T1000 (cell line): ENCODE measurements at regions not wholly inside any gene's neighbourhood (a gene's known extent, or its start where the extent isn't known, plus 50 kb on each side); places are given as distances from the start of the nearest gene placed in this dataset.

ENCODE experiments used
- DNase-seq: peaks from one replicate; lab custom pipeline; 2025; ENCODE audit warnings: mixed read lengths; lab: John Stamatoyannopoulos, UW

DNA sequence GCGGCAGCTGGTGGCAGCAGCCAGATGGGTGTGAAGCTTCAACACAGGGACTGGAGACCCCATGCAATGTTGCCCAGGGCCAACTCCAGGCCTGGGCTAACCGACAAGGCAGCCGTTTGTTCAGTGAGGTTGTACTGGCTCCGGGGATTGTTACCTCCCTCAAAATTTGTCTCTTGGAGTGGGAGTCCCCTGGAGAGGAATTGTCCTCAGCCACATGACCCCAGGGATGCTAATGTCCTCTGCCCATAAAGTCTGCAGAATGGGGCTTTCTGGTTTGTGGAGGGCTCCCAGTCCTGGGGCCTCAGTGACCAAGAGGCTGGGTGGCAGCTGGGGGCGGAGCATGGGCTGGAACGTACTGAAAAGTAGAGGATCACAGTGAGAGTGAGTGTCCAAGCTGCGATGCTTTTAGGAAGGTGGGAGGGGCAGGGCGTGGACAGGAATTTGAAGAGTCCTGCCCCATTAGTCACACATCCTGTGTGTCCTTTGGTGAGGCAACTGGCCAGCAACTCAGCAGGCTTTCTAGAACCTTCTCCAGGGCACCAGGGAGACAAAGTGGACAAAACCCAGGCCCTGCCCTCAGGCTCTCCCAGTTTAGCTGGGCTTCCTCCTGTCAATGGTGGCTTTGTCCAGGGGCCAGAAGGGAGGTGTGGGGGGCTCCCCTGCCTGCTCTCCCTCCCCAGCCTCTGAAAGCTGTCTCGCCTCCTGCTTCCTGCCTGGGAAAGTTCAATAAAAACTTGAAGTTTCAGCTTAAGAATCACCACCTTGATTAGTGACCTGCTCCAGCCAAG lies 114.0 kb downstream of the NSG2 start:
- no peak for DNase-seq

DNA sequence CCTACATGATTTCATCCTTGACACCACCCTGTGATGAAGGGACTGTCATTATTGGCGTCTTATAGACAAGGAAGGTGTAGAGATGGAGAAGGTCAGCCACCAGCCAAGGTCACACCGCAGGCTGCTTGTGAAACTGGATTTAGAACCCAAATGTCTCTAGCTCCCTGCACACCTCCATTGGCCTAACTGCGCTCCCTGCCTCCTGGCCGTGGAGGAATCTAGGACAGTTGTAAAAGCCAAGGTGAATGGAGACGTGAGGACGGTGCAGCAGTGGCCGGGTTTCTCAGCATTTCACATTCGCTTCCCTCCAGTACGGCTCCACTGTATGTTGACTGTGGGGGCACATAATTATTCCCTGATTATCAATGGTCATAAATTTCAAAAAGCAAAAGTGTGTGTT lies 119.9 kb downstream of the NSG2 start:
- DNase-seq: no peak

DNA sequence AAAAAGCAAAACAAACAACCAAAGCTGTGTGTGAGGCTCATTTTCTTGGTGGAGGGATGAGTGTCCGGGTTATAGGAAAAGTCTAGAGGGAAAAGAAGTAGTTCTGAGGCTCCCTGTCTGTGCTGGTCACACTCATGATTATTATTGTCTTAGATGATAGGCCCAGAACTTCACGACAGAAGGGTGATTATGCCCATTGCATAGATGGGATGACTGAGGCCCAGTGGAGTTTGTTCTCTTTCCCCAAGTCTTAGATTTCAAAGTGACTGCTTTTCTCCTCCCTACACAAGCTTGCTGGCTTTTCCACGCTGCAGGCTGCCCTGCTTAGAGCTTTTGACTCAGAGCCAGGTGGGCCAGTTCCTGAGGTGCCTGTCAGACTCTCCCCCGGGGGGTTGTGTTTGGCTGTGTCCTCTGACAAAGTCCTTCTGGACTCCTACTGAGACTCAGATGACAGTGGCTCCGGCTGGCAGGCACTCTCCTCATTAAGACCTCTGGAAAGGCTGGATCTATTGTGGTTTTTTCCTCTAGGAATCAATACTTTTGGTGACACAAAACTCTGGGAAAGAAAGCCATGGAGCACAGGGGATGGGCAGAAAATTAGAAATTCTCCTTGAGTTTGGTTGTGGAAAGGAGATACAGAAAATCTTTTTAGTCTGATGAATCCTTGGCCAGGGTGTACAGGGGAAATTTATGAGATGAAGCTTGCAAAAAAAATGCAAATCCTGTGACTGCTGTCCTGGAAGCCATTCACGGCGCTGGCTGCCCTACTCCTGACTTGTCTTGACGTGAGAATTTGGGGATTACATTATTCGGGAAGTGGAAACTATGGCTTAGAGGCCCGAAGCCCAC lies 120.9 kb downstream of the NSG2 start:
- no peak for DNase-seq

DNA sequence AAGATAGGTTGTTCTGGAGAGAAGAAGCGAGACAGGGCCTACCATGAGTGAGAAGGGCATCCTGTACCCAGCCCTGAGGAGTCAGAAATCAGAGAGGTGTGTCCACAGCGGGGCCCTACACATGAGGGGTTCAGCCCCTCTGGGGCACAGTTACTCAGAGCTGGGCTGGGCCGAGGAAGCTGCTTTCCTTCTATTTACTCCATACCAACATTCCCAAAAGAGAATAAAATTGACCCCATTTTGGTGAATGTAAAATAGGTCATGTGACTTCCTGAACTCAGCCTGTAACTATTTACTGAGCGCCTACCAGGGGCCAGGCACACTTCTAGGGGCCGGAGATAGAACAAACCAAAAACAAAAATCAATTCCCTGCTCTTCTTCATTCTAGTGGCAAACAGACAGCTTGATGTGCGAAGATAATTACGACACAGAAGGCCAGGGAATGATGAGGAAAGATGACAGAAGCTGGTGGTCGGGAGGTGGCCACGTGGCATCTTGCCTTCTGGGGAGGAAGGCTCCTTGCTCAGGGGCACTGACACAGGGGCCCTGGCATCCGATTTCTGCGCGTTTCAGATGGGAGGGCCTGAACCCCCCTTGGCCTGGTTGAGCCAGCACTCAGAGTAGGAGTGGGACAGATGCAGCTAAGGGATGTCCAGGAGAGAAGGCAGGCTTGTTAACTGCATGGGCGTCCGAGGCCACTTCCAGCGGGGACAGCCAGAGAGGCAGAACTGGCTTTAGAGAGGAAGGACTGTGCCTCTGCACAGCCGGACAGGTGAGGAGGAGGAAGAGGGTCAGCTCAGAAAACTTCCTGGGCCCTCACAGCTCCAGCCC lies 121.8 kb downstream of the NSG2 start:
- DNase-seq: no peak

DNA sequence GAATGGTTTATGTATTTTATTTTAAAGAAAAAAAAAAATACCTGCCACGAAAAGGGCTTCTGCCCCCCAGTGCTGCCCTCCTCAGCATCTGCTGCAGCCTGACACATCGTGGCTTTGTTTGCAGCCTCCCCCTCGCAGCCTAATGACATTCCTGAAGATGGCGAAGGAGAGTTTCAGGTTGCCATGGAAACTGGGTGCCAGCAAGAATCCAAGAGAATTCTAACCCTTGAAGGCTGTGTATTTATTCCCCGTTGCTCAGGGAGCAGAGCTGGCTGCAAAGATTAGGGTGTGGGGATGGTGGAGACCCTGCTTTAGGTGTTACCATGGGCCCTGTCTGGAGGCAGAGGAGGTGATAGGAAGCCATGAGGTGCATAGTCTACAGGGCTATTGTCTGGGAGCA lies 126.6 kb downstream of the NSG2 start:
- DNase-seq: no peak

DNA sequence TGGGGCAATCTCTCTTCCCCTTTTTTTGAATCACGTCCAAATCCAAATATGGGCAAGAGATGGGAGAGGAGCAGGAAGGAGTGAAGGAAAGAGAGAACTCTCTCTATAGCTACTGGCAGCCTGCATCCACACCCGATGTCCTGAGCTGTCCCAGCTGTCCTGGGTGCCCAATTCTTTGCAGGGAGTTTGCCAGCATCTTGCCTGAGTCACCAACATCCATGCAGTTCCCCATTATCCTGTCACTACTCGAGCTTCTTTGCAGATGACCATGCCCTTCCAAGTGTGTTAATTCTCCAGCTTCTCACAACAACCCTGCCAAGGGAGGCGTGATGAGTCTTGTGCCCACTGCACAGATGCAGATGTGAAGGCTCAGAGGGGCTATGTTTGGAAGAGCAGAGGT lies 127.1 kb downstream of the NSG2 start:
- no peak for DNase-seq

DNA sequence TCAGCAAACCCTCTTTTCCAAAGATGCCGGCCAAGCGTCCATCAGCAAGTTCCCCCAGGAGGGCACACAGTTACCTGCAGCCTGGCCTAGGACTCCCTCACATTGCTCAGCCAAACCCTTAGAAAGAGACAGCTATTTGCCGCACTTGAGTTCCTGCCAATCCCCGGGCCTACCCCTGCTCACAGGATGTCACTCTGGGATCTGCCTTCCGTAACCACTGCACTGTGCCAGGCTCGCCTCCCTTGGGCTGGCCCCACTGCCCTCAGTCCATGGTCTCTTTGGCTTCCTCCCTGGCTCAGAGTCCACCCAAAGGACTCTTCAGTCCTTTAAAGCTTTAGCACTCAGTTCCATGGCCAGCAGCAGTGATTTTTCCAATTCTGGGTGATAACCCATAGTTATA lies 128.3 kb downstream of the NSG2 start:
- no peak for DNase-seq

DNA sequence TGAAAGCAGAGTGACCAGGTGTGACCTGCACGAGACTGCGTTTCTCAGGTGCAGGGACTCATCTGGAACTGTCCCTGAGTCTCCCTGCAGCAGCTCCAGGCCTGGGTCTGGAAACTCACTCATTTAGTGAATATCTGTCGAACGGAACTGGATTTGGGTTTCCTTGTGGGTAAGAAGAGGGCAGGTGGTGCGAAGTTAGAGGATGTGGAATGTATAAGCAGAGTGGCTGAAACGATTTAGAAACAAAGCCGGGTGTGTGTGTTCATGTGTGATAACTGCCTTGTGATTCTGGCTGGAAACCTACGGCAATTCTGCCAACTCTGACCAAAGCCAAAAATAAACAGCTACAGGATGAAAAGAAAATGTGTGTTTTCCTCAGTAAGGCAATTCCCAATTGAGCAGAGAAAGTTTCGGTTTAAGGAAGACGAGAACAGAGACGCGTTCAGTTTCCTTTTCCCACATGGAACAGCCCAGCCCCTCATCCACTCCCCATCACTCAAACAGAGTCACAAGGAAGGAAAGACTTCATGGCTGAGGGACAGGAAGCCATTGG lies 130.3 kb downstream of the NSG2 start:
- DNase-seq: no peak

DNA sequence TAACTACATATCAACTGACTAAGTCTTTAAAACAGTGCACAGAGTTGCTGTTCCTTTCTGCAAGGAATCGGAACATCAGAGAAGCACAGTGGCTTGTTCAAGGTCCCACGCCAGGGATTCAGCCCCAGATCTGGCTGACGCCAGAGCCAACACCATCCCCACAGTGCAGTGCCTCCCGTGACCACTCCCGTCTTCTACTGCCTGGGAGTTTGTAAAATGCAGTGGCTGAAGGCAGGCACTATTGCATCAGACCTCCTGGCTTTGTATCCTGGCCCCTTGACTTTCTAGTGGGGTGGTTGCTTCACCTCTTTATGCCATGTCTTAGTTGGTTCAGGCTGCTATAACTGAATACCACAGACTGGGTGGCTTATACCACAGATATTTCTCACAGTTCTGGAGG lies 131.0 kb downstream of the NSG2 start:
- no peak for DNase-seq

DNA sequence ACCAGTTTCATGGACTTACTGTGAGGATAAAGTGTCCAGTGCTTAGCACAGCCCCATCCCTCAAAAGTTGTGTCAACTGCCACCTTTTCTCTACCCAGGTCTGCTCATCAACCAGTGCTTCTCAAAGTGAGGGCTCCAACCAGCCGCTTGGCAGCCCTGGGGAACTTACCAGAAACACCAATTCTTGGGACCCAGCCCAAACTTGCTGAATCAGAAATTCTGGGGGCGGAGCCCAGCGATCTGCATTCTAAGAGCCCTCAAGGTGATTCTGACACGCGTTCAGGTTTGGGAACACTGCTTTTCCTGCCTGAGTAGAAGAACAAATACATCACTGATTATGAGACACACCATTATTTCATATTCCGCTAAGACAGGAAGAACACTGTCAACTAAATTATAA lies 132.0 kb downstream of the NSG2 start:
- DNase-seq: no peak

DNA sequence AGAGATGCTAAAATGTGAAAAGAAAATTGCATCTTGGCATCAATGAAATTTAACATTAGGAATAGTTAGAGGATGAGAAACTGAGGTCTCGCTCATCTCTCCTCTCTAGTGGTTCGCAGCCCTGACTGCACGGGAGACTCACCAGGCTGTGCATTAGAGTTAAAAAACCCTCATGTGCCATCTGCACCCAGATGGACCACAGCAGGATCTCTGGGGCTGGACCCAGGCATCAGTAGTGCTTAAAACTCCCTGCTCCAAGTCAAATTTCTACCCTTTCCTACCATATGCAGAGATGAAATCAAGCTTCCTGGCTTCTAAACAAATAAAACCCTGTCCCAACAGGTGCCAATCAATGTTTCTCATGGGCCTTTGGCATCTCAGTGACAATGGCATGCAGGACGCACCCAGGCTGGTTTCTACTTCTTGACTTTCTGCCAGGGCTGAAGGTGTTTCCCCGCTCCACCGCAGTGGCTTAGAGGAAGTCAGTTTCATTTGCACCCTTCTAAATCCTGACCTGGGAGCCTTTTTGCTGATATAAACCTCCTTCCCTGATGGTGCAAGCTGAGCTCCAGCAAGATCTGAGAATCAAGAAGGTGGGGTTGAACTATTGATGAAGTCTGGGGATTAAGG lies 132.6 kb downstream of the NSG2 start:
- no peak for DNase-seq

DNA sequence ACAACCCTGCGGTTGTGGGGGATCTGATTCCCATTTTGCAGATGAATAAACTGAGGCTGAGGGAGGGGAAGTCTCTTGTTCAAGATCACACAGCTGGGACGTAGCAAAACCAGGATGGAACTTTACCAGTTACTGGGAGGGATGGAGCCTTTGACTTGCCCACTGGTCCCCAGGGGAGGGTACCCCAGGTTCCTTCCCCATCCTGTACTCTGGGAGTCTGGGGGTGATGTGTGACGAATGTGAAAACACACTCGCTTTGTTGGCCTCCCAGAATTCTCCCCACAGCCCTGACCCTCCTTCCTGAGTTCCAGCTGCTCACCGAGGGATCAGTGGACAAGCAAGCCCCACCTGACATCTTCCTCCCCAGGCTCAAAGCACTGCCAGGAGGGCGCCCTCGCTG lies 135.1 kb downstream of the NSG2 start:
- DNase-seq: no peak

DNA sequence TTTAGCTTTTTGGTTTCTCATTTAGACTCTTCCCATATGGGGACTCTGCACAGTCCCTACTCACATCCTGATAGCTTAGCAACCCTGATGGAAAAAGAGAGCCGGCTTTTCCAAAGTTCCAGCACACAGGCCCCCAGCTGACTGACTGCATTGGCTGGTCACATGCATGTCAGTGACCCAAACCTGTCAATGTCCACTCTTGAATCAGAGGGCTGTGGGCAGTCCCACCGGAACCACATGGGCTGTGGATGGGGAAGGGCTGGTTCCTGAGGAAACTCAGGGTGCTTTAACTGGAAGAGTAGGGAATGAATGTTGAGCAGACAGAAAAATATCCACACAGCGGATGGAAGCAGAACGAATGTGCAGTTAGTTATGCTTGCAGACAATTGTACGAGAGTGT lies 136.6 kb downstream of the NSG2 start:
- no peak for DNase-seq

DNA sequence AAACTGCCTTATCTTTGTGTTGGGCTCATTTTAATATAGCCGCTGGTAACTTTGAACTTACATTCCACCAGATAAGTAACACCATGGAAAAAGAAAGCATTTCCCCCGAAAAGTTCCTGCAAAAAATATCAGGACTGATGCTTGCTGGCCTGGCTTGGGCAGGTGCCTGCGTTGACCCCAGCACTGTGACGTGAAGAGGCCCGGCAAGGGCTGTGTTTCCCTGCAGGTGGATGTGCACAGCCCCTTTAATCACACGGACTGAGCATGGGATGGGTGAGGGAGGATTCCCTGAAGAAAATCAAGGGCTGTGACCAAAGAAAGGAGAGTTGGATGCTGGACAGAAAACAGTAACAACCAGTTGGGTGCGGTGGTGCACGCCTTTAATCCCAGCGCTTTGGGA lies 138.2 kb downstream of the NSG2 start:
- DNase-seq: no peak

DNA sequence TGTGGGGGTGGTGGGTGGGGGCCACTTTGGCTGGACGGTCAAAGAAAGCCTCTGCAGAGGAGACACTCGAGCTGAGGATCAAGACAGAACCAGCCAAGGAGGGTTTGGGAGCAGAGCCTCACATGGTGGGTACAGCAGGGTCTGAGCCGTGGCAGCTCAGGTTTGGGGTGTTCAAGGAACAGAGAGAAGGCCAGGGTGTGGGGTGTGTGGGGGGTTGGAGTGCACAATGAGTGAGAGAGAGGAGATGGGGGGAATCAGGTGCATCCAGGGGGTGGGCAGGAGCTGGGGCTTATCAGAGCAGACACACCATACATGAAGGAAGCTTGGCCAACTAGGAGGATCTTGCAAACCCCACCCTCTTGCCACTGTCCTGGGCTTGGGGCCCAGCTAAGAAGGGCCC lies 140.0 kb downstream of the NSG2 start:
- DNase-seq: no peak

DNA sequence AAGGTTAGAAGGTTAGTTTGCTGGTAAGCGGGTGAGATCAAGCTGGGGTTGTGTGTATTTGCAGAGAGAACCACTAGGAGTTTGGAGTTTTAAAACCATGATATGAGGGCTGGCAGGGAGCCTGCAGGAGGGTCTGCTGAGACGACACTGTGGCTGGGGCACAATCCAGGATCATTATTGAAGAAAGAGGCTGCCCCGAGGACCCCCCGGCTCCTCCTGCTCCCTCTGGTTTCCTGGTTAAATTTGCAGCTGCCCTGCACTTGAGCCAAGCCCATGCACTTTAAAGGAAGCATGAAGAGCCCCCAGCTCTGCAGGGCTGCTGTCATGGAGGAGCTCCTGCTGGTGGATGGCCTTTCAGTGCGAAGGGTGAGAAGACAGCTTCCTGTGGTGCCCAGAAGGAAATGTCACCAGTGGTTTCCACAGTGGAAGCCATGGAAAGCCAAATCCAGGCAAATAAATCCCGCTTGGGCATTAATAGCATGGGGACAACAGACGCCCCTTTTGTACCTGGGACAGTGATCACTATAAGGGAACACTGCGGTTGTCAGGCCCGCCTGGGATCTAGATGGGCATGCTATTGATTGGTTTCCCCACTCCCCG lies 140.7 kb downstream of the NSG2 start:
- DNase-seq: no peak

DNA sequence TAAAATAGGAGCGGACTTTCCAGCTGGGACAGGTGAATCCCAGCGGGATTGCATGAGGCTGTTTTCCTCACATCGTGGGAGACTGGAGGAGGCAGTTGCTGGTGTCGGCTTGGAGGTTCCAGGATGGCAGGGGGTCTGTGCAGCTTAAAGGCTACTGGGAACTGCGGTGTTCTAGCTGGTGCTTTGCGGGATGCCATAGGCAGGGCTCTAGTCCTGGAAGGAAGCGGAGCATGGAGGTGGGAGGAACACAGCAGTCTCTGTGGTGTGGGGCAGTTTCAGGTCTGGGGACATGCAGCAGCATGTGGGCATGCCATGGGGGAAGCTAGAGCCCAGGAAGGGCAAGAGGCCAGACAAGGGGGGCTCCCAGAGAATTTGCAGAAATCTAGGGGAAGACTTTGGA lies 141.5 kb downstream of the NSG2 start:
- DNase-seq: no peak

DNA sequence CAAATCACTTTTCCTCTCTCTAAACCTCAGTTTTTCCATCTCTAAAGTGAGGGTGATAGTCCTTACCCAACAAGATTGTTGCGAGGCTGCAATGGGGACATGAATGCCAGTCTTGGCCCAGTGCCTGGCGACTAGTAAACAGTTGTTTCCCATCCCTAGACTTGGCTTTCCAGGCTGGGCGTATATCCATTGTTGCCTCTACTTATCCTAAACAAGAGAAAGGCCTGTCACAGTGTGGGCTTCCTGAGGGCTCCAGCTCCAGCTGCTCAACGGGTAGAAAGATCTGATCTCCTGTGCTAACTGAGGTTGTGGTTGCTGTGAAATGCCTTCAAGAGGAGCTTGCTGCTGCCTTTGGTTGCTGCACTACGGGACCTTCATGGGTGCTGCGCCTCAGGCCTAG lies 142.0 kb downstream of the NSG2 start:
- DNase-seq: no peak

DNA sequence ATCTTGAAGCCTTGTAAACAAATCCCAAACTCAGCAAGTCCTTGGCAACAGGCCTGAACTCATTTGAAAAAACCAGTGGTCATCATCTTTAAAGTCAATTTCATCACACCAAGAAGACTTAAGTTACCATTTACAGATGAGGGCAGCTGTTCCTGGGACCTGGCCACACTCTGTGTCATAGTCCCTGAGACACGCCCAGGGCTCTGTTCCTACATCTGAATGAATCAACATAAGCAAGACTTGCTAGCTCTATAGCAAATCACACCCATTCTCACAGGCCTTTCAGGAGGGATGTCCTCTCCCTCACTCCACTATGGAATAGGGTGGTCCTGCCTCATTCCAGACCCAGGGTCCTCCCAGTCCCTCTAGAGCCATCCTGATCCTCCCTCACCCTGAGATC lies 142.8 kb downstream of the NSG2 start:
- no peak for DNase-seq

DNA sequence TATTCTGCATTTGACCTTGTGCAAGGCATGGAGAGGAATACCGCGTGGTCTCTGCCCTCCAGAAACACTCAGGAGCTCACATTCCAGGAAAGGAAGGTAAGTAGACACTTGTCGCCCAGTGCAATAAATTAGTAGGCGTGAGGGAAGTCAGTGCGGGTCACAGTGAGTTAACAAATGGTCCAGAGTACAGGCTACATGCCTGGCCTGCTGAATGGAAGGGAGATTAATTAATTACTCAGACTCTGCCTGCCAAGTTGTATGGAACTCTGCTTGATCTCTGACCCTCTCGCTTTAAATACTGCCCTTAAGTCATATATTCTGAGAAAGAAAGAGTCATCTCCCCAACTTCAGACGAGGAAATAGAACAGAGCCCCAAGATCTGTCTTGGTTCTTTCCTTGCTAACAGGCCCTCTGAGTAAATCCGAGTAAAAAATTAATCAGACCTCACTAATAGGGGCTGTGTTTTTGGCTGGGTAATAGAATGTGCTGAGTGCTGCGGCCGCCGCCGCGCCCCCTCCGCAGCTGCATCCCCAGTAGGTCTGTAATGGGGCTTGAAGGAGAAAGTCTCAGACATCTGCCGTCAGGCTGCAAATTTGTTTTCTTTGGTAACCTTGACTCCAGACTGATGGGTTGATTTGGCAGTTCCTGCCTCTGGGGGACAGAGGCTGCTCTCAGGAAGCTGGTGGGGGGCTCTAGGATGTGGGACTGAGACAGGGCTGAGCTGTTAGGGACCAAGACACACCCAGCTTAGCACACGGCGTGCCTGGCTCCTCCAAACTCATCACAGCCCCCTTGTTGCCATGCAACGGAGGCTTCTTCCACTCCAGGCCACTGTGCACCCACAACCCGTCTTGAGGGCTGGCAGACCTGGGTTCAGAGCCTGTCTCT lies 144.4 kb downstream of the NSG2 start:
- no peak for DNase-seq
